Umbilical cord (tissue), 1 donor: ENCODE measurements at regions not wholly inside any gene's neighbourhood (a gene's known extent, or its start where the extent isn't known, plus 50 kb on each side); places are given as distances from the start of the nearest gene placed in this dataset.

Experiments
- DNase-seq: peaks from one replicate; pipeline ENCODE4 v3.0.0-alpha.2; 2015; ENCODE audit warnings: low spot score

DNA sequence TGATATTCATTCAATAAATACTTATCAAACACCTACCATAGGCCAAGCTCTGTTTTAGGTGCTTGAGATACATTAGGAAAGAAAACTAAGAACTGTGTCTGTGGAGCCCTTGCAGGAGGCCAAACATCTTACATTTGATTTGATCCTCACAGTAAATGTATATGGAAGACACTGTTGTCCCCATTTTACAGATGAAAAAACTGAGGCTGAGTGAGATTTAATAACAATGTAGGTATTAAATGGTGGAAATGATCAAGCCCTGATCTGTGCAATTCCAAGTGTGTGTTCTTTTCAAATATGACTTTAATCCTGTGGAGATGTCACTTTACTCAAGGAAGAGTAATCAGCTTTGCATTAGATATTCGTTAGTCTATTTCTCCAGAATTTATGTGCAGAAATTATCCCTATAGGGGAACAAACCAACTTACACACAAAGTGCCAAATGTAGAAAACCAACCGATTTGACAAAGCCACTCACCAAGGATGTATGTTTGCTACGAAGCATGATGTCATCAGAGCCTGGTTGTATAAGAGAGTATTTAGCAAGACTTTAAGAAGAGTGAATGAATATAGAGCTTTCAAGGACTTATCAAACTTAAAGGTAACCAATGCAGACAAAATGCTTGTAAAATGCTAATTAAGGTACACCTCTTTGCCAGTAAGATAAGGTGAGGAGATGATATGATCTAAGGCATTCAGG is 153.9 kb upstream of the NFIB start:
- DNase-seq = no peak

DNA sequence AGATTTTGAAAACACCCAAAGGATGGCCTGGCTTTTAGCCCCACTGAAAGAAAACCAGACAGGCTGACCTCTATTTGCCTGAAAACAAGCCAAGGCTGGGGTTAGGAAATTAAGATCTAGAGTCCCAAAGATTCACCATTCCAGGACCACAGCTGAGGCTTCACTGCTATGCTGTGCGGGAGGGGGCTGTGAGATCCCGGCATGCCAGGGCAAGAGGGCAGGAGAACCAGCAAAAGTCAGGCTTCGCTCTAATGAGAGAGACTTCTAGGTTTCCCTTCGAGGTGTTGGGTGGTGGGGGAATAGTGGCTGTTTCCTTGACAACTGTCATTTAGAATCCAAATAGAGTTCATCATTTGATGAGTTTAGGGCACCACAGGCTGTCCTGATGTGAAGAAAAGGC is 152.9 kb upstream of the NFIB start:
- no peak for DNase-seq

DNA sequence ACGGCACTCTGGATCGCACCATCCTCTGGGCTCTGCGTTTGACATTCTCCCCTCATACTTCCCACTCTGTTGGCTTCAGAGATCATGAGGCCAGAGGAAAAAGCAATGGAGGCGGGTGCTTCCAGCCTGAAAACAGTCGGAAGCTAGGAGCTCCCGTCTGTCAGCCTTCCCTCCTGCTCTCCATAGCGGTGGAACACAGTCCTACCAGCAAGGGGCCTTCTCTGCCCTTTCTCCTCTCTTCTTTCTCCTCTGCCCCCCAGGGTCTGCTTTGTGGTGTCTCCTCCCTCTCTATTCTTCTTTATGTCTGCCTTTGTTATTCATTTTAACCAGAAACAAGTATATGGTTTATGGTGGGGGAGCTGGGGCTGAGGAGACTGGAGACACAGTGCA is 152.5 kb upstream of the NFIB start:
- DNase-seq = no peak

DNA sequence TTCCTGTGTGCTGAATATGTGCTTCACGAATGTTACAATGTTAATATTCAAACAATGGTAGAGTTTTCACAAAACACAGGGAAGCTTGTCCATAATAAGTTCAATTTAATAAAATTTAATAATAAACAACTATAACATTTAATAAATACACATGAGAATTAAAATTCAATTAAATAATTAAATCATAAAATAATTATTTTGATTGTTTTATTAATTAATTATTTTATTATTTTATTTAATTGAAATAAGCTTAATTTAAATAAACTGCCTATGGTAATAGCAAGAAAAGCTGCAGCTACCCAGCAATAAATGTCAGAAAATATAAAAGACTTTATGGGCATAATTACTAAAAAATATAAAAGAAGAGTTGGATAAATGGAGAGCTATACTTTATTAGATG is 149.0 kb upstream of the NFIB start:
- DNase-seq = no peak

DNA sequence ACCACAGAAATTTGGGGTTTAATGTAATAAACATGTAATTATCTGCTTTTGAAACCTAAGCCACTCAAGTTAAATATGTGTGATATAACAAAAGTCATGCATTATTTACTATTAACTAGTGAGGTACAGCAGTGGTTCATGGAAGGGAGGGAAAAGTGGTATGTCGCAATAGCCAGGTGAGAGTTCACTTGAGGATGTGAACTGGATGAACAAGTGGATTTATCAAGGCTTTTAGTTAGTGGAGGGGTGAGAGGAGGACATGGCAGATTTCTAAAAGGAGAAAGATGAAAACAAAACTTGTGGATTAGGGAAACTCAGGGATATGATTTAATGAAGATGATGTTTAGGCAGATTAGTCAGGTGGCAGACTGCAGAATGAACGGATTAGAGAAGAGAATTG is 141.3 kb upstream of the NFIB start:
- no peak for DNase-seq

DNA sequence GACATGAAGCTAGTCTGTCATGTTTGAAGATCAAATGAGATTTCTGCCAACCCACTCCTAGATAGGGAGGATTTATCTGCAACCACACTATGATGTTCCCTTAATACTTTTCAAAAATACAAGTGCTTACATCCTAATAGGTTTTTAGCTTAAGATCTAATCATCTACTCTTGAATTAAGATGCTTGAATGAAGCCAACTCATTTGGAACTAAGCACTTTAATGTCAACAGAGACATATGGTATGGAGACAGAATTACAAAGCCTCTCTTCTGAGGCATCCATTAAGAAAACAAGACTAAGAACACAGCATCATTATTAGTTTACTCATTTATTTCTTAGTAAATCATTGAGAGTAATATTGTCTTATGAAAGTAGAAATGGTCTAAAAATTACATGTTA is 139.3 kb upstream of the NFIB start:
- no peak for DNase-seq

DNA sequence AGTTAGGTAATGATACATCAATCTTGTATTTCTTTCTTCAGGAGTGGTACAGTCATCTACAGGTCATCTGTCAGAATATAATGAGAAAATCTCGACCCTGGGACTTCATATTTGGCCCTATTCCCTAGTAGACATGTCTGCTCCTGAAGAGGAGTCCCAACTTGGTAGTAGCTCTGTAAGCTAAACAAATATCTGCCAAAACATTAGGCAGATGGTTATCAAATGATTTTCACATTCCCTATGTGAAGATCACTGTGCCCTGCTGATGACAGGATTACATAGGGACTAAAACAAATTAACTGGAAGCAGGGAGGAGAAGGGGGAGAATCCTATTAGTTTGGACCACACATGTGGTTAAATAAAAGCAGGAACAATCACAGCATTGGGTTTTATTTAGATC is 138.6 kb upstream of the NFIB start:
- no peak for DNase-seq

DNA sequence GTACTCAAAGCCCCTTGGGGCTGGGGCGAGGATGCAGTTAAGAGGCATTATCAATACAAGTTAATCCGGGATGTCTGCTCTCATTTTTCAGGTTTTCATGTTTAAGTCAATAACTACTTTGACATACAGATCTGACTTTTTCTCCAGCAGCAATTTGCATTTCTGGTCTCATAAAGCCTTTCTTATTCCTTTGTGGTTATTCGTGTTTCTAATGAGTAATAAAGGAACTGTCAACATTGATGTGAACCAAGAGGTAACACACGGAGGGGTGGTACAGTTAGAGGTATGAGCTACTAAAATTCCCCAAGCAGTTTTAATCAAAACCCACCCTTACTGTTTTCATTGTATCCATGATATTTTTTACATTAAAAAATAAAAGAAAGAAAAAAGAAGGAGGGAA is 138.0 kb upstream of the NFIB start:
- DNase-seq = no peak

DNA sequence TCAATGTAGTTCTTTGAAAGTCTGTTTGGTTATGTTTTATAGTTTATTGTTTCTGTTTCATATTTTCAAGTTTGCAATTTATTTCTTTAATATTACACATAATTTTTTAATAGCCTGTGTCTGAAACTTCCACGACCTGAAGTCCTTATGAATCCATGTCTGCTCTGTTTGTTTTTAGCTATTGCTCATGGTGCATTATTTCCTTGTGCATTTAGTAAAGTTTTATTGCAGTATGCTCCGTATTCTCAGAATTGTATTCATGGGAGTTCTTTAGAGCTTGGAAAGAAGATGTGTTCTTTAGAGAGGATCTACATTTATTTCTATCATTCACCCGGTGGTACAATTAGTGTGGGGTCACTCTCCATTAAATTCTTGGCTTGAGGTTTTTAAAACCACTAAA is 133.2 kb upstream of the NFIB start:
- DNase-seq = no peak

DNA sequence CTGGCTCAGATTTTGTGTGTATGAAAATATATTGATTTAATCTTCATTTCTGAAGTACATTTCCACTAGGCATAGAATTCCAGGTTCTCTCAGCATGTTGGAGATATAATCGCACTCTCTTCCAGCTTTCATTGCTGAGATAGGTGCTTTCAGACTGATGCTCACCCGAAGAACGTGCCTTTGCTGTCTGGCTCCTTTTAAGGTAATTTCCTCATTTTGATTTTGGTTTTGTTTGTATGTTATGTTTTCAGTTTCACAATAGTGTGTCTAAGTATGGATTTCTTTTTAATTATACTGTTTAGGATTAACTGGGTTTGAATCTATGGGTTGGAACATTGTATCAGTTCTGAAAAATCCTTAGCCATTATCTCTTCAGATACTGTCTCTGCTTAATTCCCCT is 132.0 kb upstream of the NFIB start:
- DNase-seq = no peak

DNA sequence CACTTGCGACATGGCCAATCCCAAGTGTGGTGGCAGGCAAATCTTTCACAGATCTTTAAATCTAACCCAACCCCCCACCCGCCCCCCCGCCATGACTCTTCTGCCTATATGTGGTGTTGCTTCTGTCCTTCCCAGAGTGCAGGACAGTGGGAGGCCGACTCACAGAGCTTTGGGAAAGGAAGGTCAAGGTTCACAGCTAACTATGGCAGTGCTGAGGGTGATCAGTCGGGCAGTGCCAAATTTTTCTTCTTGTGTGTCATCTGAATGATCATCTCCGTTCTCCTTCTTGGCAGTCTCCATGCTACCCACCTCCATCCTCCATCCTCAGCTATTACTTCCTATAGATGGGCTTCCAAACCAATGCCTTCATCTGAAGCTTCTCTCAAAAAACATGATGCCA is 129.0 kb upstream of the NFIB start:
- DNase-seq = no peak

DNA sequence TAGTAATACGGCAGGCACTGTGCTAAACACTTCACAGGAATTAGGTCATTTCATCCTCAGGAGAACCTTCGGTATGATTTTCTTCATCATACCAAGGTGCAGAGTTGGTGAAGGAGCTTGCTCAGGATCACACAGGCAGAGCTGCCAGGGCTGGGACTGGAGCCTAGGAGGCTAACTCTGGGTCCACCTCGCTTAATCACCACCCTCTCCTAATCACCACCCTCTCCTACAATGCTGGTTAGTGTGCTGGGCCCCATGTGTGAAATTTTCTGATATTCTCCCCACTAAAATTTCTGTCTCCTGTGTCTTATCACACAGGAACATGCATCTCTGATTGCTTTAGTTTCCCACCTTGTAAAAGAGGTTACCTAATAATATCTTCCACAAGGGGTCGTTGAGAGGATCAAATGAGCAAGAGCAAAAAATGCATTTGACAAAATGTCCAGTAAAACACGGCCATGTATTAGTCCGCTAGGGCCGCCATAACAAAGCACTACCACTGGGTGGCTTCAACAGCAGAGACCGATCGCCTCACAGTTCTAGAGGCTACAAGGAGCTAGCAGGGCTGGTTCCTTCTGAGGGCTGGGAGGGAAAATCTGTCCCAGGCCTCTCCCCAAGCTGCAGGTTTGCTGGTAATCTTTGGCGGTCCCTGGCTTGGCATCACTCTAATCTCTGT is 128.2 kb upstream of the NFIB start:
- no peak for DNase-seq

DNA sequence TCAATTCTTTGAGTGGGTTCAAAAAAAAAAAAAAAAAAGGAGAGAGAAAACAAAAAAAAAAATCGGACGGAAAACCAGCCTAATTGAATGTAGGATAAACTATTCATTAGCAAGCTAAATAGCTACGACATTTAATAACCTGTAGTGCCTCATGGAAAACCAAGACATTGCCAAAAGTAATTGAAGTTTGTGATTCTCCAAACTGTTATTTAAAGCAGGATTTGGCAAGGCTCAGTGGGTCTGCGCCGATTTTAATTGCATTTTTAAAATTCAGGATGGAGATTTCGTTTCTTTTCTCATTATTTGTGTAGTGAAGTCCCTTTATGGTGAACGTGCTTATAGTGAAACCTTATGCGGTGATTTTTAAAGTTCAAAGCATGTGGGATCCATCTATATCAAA is 127.2 kb upstream of the NFIB start:
- no peak for DNase-seq

DNA sequence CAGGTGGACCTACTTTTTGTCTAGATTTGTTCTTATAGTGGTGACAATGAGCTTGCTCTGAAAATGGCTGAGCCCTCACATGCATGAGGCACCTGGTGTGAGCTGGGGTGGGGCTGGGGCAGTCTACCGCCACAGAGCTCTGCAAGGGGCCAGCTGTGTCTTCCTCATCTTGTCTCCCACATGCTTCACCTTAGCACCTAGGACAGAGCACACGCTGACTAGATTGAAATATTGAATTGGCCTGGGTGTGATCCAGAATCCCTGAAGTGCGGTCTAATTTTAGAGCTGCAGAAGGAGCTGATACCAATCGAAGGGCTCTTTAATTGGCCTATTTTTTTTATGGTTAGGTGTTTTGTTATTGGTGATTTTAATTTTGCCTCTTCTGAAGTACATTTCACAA is 126.1 kb upstream of the NFIB start:
- no peak for DNase-seq

DNA sequence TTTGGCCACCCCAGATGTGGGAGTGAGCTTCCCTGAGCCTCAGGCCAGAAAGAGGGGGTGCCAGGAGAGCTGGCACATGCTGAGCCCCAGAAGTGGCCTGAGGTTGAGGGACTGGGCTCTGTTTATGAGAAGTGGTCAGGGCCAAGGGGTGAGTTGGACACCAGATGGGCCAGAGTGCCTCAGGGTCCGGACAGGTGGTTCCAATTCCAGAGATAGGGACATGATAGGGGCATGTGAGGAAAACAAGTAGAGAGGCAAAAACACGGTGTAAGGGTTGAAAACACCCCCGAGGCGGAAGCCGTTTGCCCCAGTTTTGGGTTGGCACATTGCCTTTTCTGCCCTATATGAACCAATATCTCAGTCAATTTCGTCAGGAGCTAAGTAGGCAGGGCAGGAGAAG is 125.6 kb upstream of the NFIB start:
- no peak for DNase-seq

DNA sequence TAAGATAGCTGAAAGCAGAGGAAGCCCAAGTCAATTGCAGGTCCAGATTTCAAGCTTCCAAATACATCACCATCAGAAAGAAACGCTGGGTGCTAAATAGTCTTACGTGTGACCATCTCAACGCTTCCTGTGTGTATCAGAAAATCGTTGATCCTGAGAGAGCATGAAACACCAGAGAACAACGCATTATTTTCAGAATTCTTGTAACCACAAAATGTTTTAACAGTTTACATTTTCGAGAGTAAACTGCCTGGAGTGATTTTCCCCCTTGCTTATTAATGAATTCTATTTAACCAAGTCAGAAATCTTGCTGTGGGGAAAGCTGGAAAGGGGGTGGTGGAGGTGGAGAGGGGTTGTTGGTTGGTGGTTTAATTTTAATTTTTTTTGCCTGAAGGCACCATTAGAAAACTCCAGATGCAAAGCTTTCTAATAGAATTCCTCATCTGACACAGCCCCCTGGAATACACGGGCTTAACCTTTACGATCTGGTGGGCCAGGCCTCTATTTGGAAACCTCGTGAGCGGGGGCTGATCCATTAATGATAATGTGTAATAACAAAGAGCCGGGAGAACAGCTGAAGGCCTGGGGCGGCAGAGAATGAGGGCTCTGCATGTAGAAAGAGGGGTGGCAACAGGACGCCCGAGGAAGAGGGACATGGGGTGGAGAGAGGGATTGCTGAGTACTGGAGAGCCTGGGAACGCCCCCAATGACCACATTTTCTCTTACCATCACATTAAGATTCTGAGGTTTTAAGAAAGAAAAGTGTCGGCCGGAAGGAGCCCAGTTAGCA is 124.5 kb upstream of the NFIB start:
- DNase-seq = no peak

DNA sequence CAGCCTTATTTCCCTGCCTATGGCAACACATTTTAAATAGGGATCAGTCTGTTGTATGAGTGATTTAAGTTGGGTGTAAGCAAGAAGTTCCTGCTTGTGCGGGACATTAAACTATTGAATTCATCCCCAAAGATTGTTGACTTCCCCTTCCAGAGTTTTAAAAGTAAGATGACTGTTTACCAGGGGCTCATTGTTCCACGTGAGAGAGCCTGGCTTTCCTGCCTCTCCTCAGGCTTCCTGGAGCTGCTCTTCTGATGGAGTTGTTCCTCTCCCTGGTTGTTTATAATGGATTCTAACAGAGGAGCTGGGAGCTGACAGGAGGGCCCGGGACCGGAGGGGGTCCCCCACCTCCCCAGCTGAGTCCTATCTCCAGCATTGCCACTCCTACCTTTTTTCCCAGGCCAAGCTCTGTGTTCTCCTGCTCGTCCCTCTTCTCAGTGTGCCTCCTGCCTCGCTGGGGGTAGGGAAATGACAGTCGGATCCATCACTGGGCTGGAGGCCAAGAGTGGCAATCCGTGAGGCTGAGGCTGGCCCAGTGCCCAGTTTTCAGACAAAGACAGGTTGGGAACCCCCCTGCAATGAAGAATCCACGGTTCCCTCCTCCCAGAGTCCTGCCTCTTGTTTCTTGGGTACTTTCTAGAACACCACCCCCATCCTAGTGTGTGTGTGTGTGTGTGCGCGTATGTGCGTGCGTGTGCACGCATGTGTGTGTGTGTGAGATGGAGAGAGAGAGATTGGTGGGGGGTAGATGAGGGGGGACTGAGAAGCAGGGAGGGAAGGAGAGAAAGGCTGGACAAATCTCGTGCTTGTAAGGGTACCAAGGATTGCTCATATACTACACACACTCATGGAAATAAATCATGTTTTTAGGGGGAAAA is 123.7 kb upstream of the NFIB start:
- no peak for DNase-seq

DNA sequence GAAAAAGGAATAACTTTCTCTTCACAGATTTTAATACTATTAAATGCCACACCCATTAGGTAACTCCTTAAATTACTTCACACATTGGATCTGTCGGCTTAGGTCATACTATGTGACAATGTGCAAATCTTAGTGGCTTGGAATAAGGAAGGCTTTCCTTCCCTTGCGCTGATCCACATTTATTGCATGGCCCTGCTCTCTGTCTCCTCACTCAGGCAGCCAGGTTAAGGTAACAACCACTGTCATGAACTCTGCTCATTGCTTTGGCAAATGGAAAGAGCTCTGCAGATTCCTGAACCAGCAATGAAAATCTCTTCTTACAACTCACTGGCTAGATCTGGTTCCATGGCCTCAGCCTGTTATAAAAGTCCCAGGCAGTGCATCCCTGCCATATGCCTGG is 121.9 kb upstream of the NFIB start:
- no peak for DNase-seq

DNA sequence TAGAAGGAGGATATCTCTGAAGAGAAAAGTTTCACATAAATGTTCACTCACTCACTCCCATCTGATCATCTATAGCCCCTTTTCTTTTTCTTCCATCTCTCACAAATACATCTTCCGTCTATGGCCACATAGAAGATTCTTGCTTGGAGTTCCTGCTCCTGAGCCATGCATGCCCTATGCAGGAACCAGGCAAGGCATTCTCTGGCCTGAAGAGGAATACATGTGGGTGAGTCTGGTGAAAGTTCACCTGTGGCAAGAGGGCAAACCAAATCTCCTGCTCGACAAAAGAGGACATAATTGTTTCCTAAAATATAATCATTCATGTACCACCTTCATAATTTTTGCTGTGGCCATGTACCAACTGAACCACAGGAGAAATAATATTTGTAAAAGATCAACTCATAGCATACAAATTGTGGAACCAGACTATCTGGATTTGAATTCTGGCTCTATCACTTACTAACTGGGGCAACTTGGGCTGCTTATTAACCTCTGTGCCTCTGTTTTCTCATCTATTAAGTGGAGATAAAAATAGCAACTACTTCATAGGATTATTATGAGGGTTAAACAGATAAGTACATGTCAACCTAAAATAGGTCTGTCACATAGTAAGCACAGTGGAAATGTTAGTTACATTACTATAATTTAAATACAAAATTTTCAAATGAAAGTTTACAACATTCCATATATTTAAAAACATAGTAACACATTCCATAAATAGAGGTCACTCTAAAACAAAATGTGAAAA is 121.2 kb upstream of the NFIB start:
- no peak for DNase-seq

DNA sequence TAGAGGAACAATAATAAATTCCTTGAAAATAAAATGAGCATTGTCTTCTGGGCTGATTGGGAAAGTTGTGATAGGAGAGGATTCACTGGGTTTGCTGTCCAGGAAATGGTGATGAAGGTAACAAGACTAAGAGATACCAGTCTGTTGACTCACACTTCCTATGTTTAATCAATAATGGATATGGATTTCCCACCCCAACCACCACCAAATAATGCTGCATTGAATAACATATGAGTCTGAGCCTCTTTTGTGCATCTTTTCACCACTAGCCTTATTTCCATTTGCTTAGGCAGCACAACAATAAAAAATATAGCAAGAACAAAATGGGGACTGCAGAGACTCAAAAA is 120.2 kb upstream of the NFIB start:
- DNase-seq = no peak

DNA sequence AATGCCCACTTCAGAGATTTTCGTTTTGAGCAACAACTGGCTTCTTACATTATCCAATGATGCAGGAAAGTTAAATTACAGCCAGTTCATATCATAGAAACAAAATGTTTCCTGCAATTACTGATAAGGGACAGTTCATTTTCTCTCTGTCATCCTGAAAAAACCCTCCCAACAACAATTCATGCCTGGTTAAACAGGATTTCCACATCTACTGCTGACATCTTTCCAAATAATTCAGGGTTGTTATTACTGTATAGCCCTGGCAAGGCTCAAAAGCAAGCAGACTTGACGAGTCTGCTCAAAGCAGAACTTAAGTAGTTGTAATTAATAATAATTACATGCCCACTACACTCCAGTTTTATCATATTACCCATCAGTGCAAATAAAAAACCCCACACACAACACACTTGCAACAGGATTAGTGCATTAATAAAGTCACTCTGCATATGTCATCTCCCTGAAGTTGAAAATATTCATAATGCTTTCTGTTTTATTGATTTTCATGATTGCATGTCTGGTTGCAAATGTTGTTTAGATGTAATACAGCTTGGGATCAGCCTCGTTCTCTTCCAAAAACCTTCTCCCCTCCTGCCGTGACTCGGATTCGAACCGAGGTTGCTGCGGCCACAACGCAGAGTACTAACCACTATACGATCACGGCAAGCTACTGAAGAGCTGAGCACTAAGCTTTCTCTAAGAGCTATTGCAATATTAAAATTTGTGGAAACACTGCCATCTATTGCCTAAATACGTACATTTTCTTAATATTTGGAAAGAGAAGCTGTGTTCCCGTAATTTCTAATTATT is 119.6 kb upstream of the NFIB start:
- peak; percentile 83 for DNase-seq
